ENCODE measurements at regions not wholly inside any gene's neighbourhood (a gene's known extent, or its start where the extent isn't known, plus 50 kb on each side); places are given as distances from the start of the nearest gene placed in this dataset.

GRCh38 chr5:107025712-107026497 lies 644.8 kb downstream of the EFNA5 start:
- TF ChIP-seq EZH2 (IDR thresholded peaks at IDR 0.05; ENCODE audit: borderline replicate concordance) (no peak), EZH2phosphoT487 (IDR thresholded peaks at IDR 0.05; ENCODE audit: low read depth, severe bottlenecking, unreplicated experiment) (no peak), CTCF (IDR thresholded peaks at IDR 0.05; ENCODE audit: poor library complexity) (no peak)
- no peaks in the 10 kb centered on the region for H3K9me3 ChIP-seq (ENCODE audit: low read depth)
- H3K36me3 ChIP-seq (replicated peaks; ENCODE audit: insufficient read depth, low read depth), result no peaks in the 10 kb centered on the region
- WGBS (ENCODE audit: low lambda C conversion rate, missing lambda C conversion rate), result 64% methylated on average over 3 of the region's 3 CpGs
- no peaks in the 10 kb centered on the region for H3K27me3 ChIP-seq
- H3K27ac ChIP-seq, result no peak overlapping the region
- no peak overlapping the region for H2AFZ ChIP-seq
- no peaks in the 10 kb centered on the region for H4K20me1 ChIP-seq (ENCODE audit: insufficient read depth, poor library complexity, severe bottlenecking)
- H3K9me2 ChIP-seq (replicated peaks; ENCODE audit: insufficient read depth), result no peaks in the 10 kb centered on the region
- no peak overlapping the region for H3K4me3 ChIP-seq
- H3K4me2 ChIP-seq, result no peak overlapping the region
- H3K4me1 ChIP-seq (ENCODE audit: insufficient read depth), result no peaks in the 10 kb centered on the region
- no peak for DNase-seq (ENCODE audit: low spot score)
- no peaks in the 10 kb centered on the region for H3K79me2 ChIP-seq

- no peaks in the 10 kb centered on the region for H3K9me2 ChIP-seq (replicated peaks; ENCODE audit: insufficient read depth)
- H3K4me3 ChIP-seq, result no peak overlapping the region
These were observed 647.0 kb downstream of the EFNA5 start for GRCh38 chr5:107023732-107024131.

GRCh38 chr5:107021575-107021974 lies 649.2 kb downstream of the EFNA5 start:
- Histone ChIP-seq H3K4me3 (no peak overlapping the region), H3K4me2 (no peak overlapping the region), H3K9me2 (replicated peaks; ENCODE audit: insufficient read depth) (no peaks in the 10 kb centered on the region), H4K20me1 (ENCODE audit: insufficient read depth, poor library complexity, severe bottlenecking) (no peaks in the 10 kb centered on the region), H3K27ac (no peak overlapping the region), H3K79me2 (no peaks in the 10 kb centered on the region), H3K36me3 (replicated peaks; ENCODE audit: insufficient read depth, low read depth) (no peaks in the 10 kb centered on the region), H2AFZ (no peak overlapping the region), H3K4me1 (ENCODE audit: insufficient read depth) (no peaks in the 10 kb centered on the region), H3K9me3 (ENCODE audit: low read depth) (no peaks in the 10 kb centered on the region), H3K27me3 (no peaks in the 10 kb centered on the region)
- no peak for TF ChIP-seq EZH2 (IDR thresholded peaks at IDR 0.05; ENCODE audit: borderline replicate concordance)
- TF ChIP-seq EZH2phosphoT487 (IDR thresholded peaks at IDR 0.05; ENCODE audit: low read depth, severe bottlenecking, unreplicated experiment), result no peak
- no peak for TF ChIP-seq CTCF (IDR thresholded peaks at IDR 0.05; ENCODE audit: poor library complexity)
- no peak for DNase-seq (ENCODE audit: low spot score)
- WGBS (ENCODE audit: low lambda C conversion rate, missing lambda C conversion rate), result 90% methylated on average over 2 of the region's 2 CpGs

More at GRCh38 chr5:107023732-107024131, 647.0 kb downstream of the EFNA5 start:
- TF ChIP-seq CTCF (IDR thresholded peaks at IDR 0.05; ENCODE audit: poor library complexity) (no peak), EZH2phosphoT487 (IDR thresholded peaks at IDR 0.05; ENCODE audit: low read depth, severe bottlenecking, unreplicated experiment) (no peak), EZH2 (IDR thresholded peaks at IDR 0.05; ENCODE audit: borderline replicate concordance) (no peak)
- no peaks in the 10 kb centered on the region for H3K9me3 ChIP-seq (ENCODE audit: low read depth)
- H4K20me1 ChIP-seq (ENCODE audit: insufficient read depth, poor library complexity, severe bottlenecking), result no peaks in the 10 kb centered on the region
- H3K79me2 ChIP-seq, result no peaks in the 10 kb centered on the region
- H3K36me3 ChIP-seq (replicated peaks; ENCODE audit: insufficient read depth, low read depth), result no peaks in the 10 kb centered on the region
- DNase-seq (ENCODE audit: low spot score), result no peak
- no peaks in the 10 kb centered on the region for H3K27me3 ChIP-seq
- no peaks in the 10 kb centered on the region for H3K4me1 ChIP-seq (ENCODE audit: insufficient read depth)
- no peak overlapping the region for H2AFZ ChIP-seq
- no peak overlapping the region for H3K4me2 ChIP-seq
- no peak overlapping the region for H3K27ac ChIP-seq
